Right lobe of liver (tissue), 4 donors: ENCODE measurements at regions not wholly inside any gene's neighbourhood (a gene's known extent, or its start where the extent isn't known, plus 50 kb on each side); places are given as distances from the start of the nearest gene placed in this dataset.

Experiments
- POLR2A ChIP-seq: fragments of 450-650 bp; IDR thresholded peaks from one replicate; pipeline ENCODE4 v1.6.1; 2017; ENCODE audit warnings: antibody characterized with exemption, mild to moderate bottlenecking
- TF ChIP-seq, protein P1 (sequence below), 4 donors: fragments of 200-600 bp in 3 of 4; fragments of 450-650 bp in 1 of 4; IDR thresholded peaks; one replicate each; pipeline versions ENCODE4 v1.5.1 to v1.8.0; 2016 to 2022; ENCODE audit warnings: antibody characterized with exemption in 4 of 4, mild to moderate bottlenecking in 2 of 4
- donor health status: DM: no; HTN: no; CAD: no.
- donor health status: DM: no; HTN: no; CAD: no.
- donor health status: DM: no; HTN: yes; CAD: no.

DNA sequence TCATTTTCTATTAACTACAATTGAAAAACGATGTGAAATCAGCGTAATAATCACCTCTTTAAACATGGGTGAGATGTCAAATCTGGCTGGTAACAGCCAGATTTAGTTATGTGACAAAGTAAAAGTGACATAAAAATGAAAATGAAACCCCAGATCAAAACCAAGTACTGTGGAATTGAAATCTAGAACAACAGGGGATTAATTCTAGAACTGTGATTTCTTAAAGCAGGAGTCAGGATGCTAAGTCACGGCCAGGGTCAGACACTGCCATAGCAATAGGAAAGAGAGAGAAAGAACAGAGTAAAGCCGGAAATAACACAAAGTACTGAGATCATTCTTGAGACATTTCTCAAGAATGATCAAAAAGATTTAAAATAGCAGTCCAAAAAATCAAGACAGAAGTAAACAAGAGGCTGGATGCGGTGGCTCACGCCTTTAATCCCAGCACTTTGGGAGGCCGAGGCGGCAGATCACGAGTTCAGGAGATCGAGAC is 1183.7 kb upstream of the NXPH2 start:
- TF ChIP-seq, protein P1, sequence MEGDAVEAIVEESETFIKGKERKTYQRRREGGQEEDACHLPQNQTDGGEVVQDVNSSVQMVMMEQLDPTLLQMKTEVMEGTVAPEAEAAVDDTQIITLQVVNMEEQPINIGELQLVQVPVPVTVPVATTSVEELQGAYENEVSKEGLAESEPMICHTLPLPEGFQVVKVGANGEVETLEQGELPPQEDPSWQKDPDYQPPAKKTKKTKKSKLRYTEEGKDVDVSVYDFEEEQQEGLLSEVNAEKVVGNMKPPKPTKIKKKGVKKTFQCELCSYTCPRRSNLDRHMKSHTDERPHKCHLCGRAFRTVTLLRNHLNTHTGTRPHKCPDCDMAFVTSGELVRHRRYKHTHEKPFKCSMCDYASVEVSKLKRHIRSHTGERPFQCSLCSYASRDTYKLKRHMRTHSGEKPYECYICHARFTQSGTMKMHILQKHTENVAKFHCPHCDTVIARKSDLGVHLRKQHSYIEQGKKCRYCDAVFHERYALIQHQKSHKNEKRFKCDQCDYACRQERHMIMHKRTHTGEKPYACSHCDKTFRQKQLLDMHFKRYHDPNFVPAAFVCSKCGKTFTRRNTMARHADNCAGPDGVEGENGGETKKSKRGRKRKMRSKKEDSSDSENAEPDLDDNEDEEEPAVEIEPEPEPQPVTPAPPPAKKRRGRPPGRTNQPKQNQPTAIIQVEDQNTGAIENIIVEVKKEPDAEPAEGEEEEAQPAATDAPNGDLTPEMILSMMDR (IDR thresholded peaks at IDR 0.05) = no peak
- TF ChIP-seq POLR2A = no peak
